H9 (cell line): ENCODE measurements at regions not wholly inside any gene's neighbourhood (a gene's known extent, or its start where the extent isn't known, plus 50 kb on each side); places are given as distances from the start of the nearest gene placed in this dataset.

Experiments
- DNase-seq: peaks from one replicate; pipeline ENCODE4 v3.0.0-alpha.2; 2017
- H2AFZ ChIP-seq: one replicate; pipeline ENCODE4 v1.6.1; 2013; ENCODE audit warnings: mild to moderate bottlenecking, low read length, control low read depth, moderate library complexity
- H2AK5ac ChIP-seq: 2 replicates; pipeline ENCODE4 v1.6.1; 2013; ENCODE audit warnings: low read length, control low read depth, mixed read lengths; ENCODE audit not compliant: insufficient read length
- H2BK120ac ChIP-seq: one replicate; pipeline ENCODE4 v1.6.1; 2013; ENCODE audit warnings: low read depth, mild to moderate bottlenecking, low read length, control low read depth, inconsistent platforms; ENCODE audit not compliant: poor library complexity, severe bottlenecking
- H2BK12ac ChIP-seq: 2 replicates; pipeline ENCODE4 v1.6.1; 2013; ENCODE audit warnings: low read length, control low read depth, mixed read lengths, low read depth; ENCODE audit not compliant: insufficient read length
- H2BK15ac ChIP-seq: 2 replicates; pipeline ENCODE4 v1.6.1; 2013; ENCODE audit warnings: low read depth, low read length, control low read depth
- H2BK20ac ChIP-seq: one replicate; pipeline ENCODE4 v1.6.1; 2013; ENCODE audit warnings: low read depth, mild to moderate bottlenecking, low read length, control low read depth, inconsistent platforms; ENCODE audit not compliant: poor library complexity, severe bottlenecking
- H2BK5ac ChIP-seq: 2 replicates; pipeline ENCODE4 v1.6.1; 2013; ENCODE audit warnings: low read length, control low read depth, mixed read lengths; ENCODE audit not compliant: insufficient read length
- H3K14ac ChIP-seq: 2 replicates; pipeline ENCODE4 v1.6.1; 2013; ENCODE audit warnings: low read length, control low read depth; ENCODE audit not compliant: insufficient read depth
- H3K18ac ChIP-seq: 2 replicates; pipeline ENCODE4 v1.6.1; 2013; ENCODE audit warnings: low read depth, mild to moderate bottlenecking, mixed read lengths, low read length, control low read depth; ENCODE audit not compliant: insufficient read length
- H3K23ac ChIP-seq: 2 replicates; pipeline ENCODE4 v1.6.1; 2013; ENCODE audit warnings: low read length, control low read depth, mixed read lengths, low read depth; ENCODE audit not compliant: insufficient read length
- H3K23me2 ChIP-seq: 2 replicates; pipeline ENCODE4 v1.6.1; 2013; ENCODE audit warnings: low read depth, mild to moderate bottlenecking, mixed read lengths, low read length, control low read depth; ENCODE audit not compliant: insufficient read length, poor library complexity, severe bottlenecking
- H3K27ac ChIP-seq: 2 replicates; pipeline ENCODE4 v1.5.1; 2013; ENCODE audit warnings: low read length, control low read depth, mixed read lengths, low read depth; ENCODE audit not compliant: insufficient read length
- H3K27me3 ChIP-seq: 2 replicates; pipeline ENCODE4 v1.6.1; 2013; ENCODE audit warnings: low read length, control low read depth, inconsistent platforms; ENCODE audit not compliant: insufficient read depth
- H3K4ac ChIP-seq: 2 replicates; pipeline ENCODE4 v1.6.1; 2013; ENCODE audit warnings: low read depth, mild to moderate bottlenecking, control low read depth, inconsistent platforms, low read length, moderate library complexity
- H3K4me1 ChIP-seq: 2 replicates; pipeline ENCODE4 v1.6.1; 2013; ENCODE audit warnings: low read length, control low read depth, inconsistent platforms; ENCODE audit not compliant: insufficient read depth
- H3K4me2 ChIP-seq: 2 replicates; pipeline ENCODE4 v1.6.1; 2013; ENCODE audit warnings: low read length, control low read depth, mixed read lengths; ENCODE audit not compliant: insufficient read length, insufficient read depth
- H3K56ac ChIP-seq: 2 replicates; pipeline ENCODE4 v1.6.1; 2013; ENCODE audit warnings: low read depth, mild to moderate bottlenecking, mixed read lengths, low read length, control low read depth; ENCODE audit not compliant: insufficient read length
- H3K79me1 ChIP-seq: 2 replicates; pipeline ENCODE4 v1.6.1; 2013; ENCODE audit warnings: low read depth, mild to moderate bottlenecking, moderate library complexity, low read length, control low read depth, inconsistent platforms; ENCODE audit not compliant: insufficient read depth, poor library complexity, severe bottlenecking
- H3K79me2 ChIP-seq: 2 replicates; pipeline ENCODE4 v1.6.1; 2013; ENCODE audit warnings: low read length, control low read depth, inconsistent platforms; ENCODE audit not compliant: insufficient read depth
- H3K9ac ChIP-seq: 2 replicates; pipeline ENCODE4 v1.6.1; 2013; ENCODE audit warnings: low read length, control low read depth, mixed read lengths; ENCODE audit not compliant: insufficient read length; ENCODE audit errors: extremely low read depth
- H3K9me3 ChIP-seq: one replicate; pipeline ENCODE4 v1.6.1; 2013; ENCODE audit warnings: low read depth, low read length, inconsistent platforms; ENCODE audit not compliant: control insufficient read depth
- H3T11ph ChIP-seq: one replicate; pipeline ENCODE4 v1.6.1; 2013; ENCODE audit warnings: mild to moderate bottlenecking, low read length, control low read depth, inconsistent platforms
- H4K20me1 ChIP-seq: one replicate; pipeline ENCODE4 v1.6.1; 2013; ENCODE audit not compliant: control insufficient read depth, insufficient read length, insufficient read depth
- H4K5ac ChIP-seq: 2 replicates; pipeline ENCODE4 v1.6.1; 2013; ENCODE audit warnings: low read depth, mild to moderate bottlenecking, mixed read lengths, low read length, control low read depth; ENCODE audit not compliant: insufficient read length
- H4K8ac ChIP-seq: replicated peaks from 2 replicates; pipeline ENCODE4 v1.6.1; 2013; ENCODE audit warnings: low read length, control low read depth, mixed read lengths, low read depth; ENCODE audit not compliant: insufficient read length
- H4K91ac ChIP-seq: 2 replicates; pipeline ENCODE4 v1.6.1; 2013; ENCODE audit warnings: low read depth, mild to moderate bottlenecking, moderate library complexity, mixed read lengths, low read length, control low read depth; ENCODE audit not compliant: insufficient read length
- H3K27ac Mint-ChIP-seq, 3 experiments: 2 replicates in 2 of 3; 3 replicates in 1 of 3; pipeline ENCODE4 v1.8.0; 2020 to 2021; ENCODE audit warnings: mixed read lengths in 3 of 3, mild to moderate bottlenecking in 1 of 3, moderate library complexity in 1 of 3
- H3K27me3 Mint-ChIP-seq: 2 replicates; pipeline ENCODE4 v1.8.0; 2021; ENCODE audit warnings: low read depth, mild to moderate bottlenecking, moderate library complexity, mixed read lengths
- H3K36me3 Mint-ChIP-seq, 3 experiments: 2 replicates in 2 of 3; 3 replicates in 1 of 3; pipeline ENCODE4 v1.8.0; 2020 to 2021; ENCODE audit warnings: low read depth in 3 of 3, mixed read lengths in 3 of 3; ENCODE audit not compliant: insufficient read depth in 1 of 3
- H3K4me1 Mint-ChIP-seq, 2 experiments: 2 replicates each; pipeline ENCODE4 v1.8.0; 2020; ENCODE audit warnings: mixed read lengths in 2 of 2
- H3K4me3 Mint-ChIP-seq, 2 experiments: 2 replicates in 1 of 2; 3 replicates in 1 of 2; pipeline ENCODE4 v1.8.0; 2020 to 2021; ENCODE audit warnings: mild to moderate bottlenecking in 2 of 2, mixed read lengths in 2 of 2, moderate library complexity in 1 of 2
- H3K9me3 Mint-ChIP-seq, 2 experiments: 2 replicates in 1 of 2; 3 replicates in 1 of 2; pipeline ENCODE4 v1.8.0; 2020; ENCODE audit warnings: mild to moderate bottlenecking in 2 of 2, mixed read lengths in 2 of 2, moderate library complexity in 1 of 2
- WGBS: extraction: QIAGEN DNeasy Blood & Tissue Kit; methylation state at CpG from one replicate; pipeline ENCODE4 v1.1.7; 2013; ENCODE audit warnings: missing lambda C conversion rate, low lambda C conversion rate, mixed read lengths; ENCODE audit not compliant: insufficient read length; ENCODE audit errors: extremely low coverage; 5-methylcytosine and 5-hydroxymethylcytosine counted together
- TF ChIP-seq, protein P1 (sequence below): fragments of 200-600 bp; sonication (generic); conservative IDR thresholded peaks from 3 replicates; pipeline ENCODE4 v1.8.0; 2021; ENCODE audit warnings: antibody characterized with exemption, mild to moderate bottlenecking

- H4K20me1 ChIP-seq = no peaks in the 10 kb centered on the region
- H3K23ac ChIP-seq = no peak overlapping the region
- no peaks in the 10 kb centered on the region for H3K4me1 ChIP-seq
- H3K79me1 ChIP-seq = no peaks in the 10 kb centered on the region
- no peak overlapping the region for H3K4me2 ChIP-seq
- H2AK5ac ChIP-seq = no peak overlapping the region
- no peak overlapping the region for H2BK15ac ChIP-seq
- TF ChIP-seq, protein P1, sequence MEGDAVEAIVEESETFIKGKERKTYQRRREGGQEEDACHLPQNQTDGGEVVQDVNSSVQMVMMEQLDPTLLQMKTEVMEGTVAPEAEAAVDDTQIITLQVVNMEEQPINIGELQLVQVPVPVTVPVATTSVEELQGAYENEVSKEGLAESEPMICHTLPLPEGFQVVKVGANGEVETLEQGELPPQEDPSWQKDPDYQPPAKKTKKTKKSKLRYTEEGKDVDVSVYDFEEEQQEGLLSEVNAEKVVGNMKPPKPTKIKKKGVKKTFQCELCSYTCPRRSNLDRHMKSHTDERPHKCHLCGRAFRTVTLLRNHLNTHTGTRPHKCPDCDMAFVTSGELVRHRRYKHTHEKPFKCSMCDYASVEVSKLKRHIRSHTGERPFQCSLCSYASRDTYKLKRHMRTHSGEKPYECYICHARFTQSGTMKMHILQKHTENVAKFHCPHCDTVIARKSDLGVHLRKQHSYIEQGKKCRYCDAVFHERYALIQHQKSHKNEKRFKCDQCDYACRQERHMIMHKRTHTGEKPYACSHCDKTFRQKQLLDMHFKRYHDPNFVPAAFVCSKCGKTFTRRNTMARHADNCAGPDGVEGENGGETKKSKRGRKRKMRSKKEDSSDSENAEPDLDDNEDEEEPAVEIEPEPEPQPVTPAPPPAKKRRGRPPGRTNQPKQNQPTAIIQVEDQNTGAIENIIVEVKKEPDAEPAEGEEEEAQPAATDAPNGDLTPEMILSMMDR = no peak
- WGBS = no CpG with 5 or more reads among the region's 3 CpGs
- no peak overlapping the region for H3K4ac ChIP-seq
- no peaks in the 10 kb centered on the region for H3K27me3 ChIP-seq
- no peaks in the 10 kb centered on the region for H3K9me3 ChIP-seq
- H3K9me3 Mint-ChIP-seq = peaks cover 15 to 86% of the 10 kb centered on the region in 2 experiments
- H4K91ac ChIP-seq = no peak overlapping the region
- no peaks in the 10 kb centered on the region; the same call in 1 of the 2 replicates for H3K27me3 Mint-ChIP-seq
- H3K18ac ChIP-seq = no peak overlapping the region
- no peak overlapping the region for H2BK120ac ChIP-seq
- H2BK12ac ChIP-seq = no peak overlapping the region
- H4K8ac ChIP-seq = no peak overlapping the region
- H3K27ac Mint-ChIP-seq = no peak overlapping the region
- no peak overlapping the region for H3K9ac ChIP-seq
- no peak overlapping the region for H3K14ac ChIP-seq
- H3K36me3 Mint-ChIP-seq = peaks cover 0 to 17% (median 0%) of the 10 kb centered on the region in 3 experiments; a peak in 3 of 7 replicates
- H3K4me3 Mint-ChIP-seq = no peak overlapping the region
- H3T11ph ChIP-seq = no peak overlapping the region
- no peak for DNase-seq
- H3K79me2 ChIP-seq = no peaks in the 10 kb centered on the region
- no peak overlapping the region for H2BK5ac ChIP-seq
- no peak overlapping the region for H3K27ac ChIP-seq
- no peaks in the 10 kb centered on the region for H3K23me2 ChIP-seq
- no peak overlapping the region for H4K5ac ChIP-seq
- no peaks in the 10 kb centered on the region for H3K4me1 Mint-ChIP-seq
- no peak overlapping the region for H3K56ac ChIP-seq
- H2AFZ ChIP-seq = no peak overlapping the region
- no peak overlapping the region for H2BK20ac ChIP-seq
Measured at GRCh38 chr7:159280008-159280407, 135.3 kb upstream of the VIPR2 start.
